ENCODE measurements at regions not wholly inside any gene's neighbourhood (a gene's known extent, or its start where the extent isn't known, plus 50 kb on each side); places are given as distances from the start of the nearest gene placed in this dataset.

GRCh38 chr18:35876243-35876642 lies 96.2 kb upstream of the RMP24 start (continued):
- TF ChIP-seq CHD7 (IDR thresholded peaks at IDR 0.05; ENCODE audit: insufficient replicate concordance, low read length), result no peak
- no peak for TF ChIP-seq BCL11A (IDR thresholded peaks at IDR 0.05; ENCODE audit: low read depth in 2 of 2, low read length in 2 of 2)
- no peak for TF ChIP-seq CHD1 (IDR thresholded peaks at IDR 0.05; ENCODE audit: low read depth, low read length)
- TF ChIP-seq TAF7 (optimal IDR thresholded peaks at IDR 0.05; ENCODE audit: borderline replicate concordance, low read depth, low read length), result no peak
- no peak for TF ChIP-seq POLR2AphosphoS5 (IDR thresholded peaks at IDR 0.05; ENCODE audit: low read depth, low read length)
- no peak for TF ChIP-seq TEAD4 (IDR thresholded peaks at IDR 0.05; ENCODE audit: low read depth, low read length)
